ENCODE measurements at regions not wholly inside any gene's neighbourhood (a gene's known extent, or its start where the extent isn't known, plus 50 kb on each side); places are given as distances from the start of the nearest gene placed in this dataset.

GRCh38 chr15:60110909-60111308, 106.8 kb downstream of the FOXB1 start:
- H3K9me3 Mint-ChIP-seq (ENCODE audit: low read depth): no peaks in the 10 kb centered on the region
- H3K27me3 Mint-ChIP-seq (ENCODE audit: low read depth): peaks cover 25% of the 10 kb centered on the region
- no peak overlapping the region for H3K27ac Mint-ChIP-seq (ENCODE audit: unreplicated experiment)
- no peak overlapping the region for H3K4me3 Mint-ChIP-seq (ENCODE audit: unreplicated experiment)
- no peaks in the 10 kb centered on the region for H3K36me3 Mint-ChIP-seq (ENCODE audit: low read depth)
- no peak for TF ChIP-seq CTCF (IDR thresholded peaks at IDR 0.05)
- peaks cover 5% of the 10 kb centered on the region for H3K4me1 Mint-ChIP-seq (ENCODE audit: low read depth)
- no peak for DNase-seq (ENCODE audit: low spot score)

- H3K27me3 Mint-ChIP-seq (ENCODE audit: low read depth): peaks cover 40% of the 10 kb centered on the region
These were observed 111.7 kb downstream of the FOXB1 start for GRCh38 chr15:60115579-60116380.

GRCh38 chr15:60116456-60117089, 112.5 kb downstream of the FOXB1 start:
- Mint-ChIP-seq H3K27ac (ENCODE audit: unreplicated experiment) (peak overlapping the region; percentile 77), H3K27me3 (ENCODE audit: low read depth) (peaks cover 43% of the 10 kb centered on the region), H3K4me1 (ENCODE audit: low read depth) (peaks cover 8% of the 10 kb centered on the region)

More at GRCh38 chr15:60115579-60116380, 111.7 kb downstream of the FOXB1 start:
- H3K9me3 Mint-ChIP-seq (ENCODE audit: low read depth): no peaks in the 10 kb centered on the region
- H3K4me1 Mint-ChIP-seq (ENCODE audit: low read depth): peaks cover 8% of the 10 kb centered on the region
- H3K4me3 Mint-ChIP-seq (ENCODE audit: unreplicated experiment): no peak overlapping the region
- H3K36me3 Mint-ChIP-seq (ENCODE audit: low read depth): no peaks in the 10 kb centered on the region
- no peak for DNase-seq (ENCODE audit: low spot score)
- no peak for TF ChIP-seq CTCF (IDR thresholded peaks at IDR 0.05)
- peak overlapping the region; percentile 77 for H3K27ac Mint-ChIP-seq (ENCODE audit: unreplicated experiment)

GRCh38 chr15:60118146-60118545, 114.0 kb downstream of the FOXB1 start:
- Mint-ChIP-seq H3K9me3 (ENCODE audit: low read depth) (no peaks in the 10 kb centered on the region), H3K27me3 (ENCODE audit: low read depth) (peaks cover 47% of the 10 kb centered on the region)

More at GRCh38 chr15:60116456-60117089, 112.5 kb downstream of the FOXB1 start:
- Mint-ChIP-seq H3K9me3 (ENCODE audit: low read depth) (no peaks in the 10 kb centered on the region), H3K4me3 (ENCODE audit: unreplicated experiment) (no peak overlapping the region), H3K36me3 (ENCODE audit: low read depth) (no peaks in the 10 kb centered on the region)
- no peak for DNase-seq (ENCODE audit: low spot score)
- TF ChIP-seq CTCF (IDR thresholded peaks at IDR 0.05): no peak

More at GRCh38 chr15:60118146-60118545, 114.0 kb downstream of the FOXB1 start:
- DNase-seq (ENCODE audit: low spot score): no peak
- H3K4me3 Mint-ChIP-seq (ENCODE audit: unreplicated experiment): no peak overlapping the region
- TF ChIP-seq CTCF (IDR thresholded peaks at IDR 0.05): no peak
- H3K36me3 Mint-ChIP-seq (ENCODE audit: low read depth): no peaks in the 10 kb centered on the region
- peaks cover 8% of the 10 kb centered on the region for H3K4me1 Mint-ChIP-seq (ENCODE audit: low read depth)
- no peak overlapping the region for H3K27ac Mint-ChIP-seq (ENCODE audit: unreplicated experiment)
